Vagina (tissue), 2 donors: ENCODE measurements at regions not wholly inside any gene's neighbourhood (a gene's known extent, or its start where the extent isn't known, plus 50 kb on each side); places are given as distances from the start of the nearest gene placed in this dataset.

Source experiments
- POLR2A ChIP-seq, 2 donors: fragments of 450-650 bp; IDR thresholded peaks; one replicate each; pipeline ENCODE4 v1.6.1; 2017; ENCODE audit warnings: antibody characterized with exemption in 2 of 2, mild to moderate bottlenecking in 2 of 2, moderate library complexity in 2 of 2
- POLR2AphosphoS5 ChIP-seq, 2 donors: sonication (generic); formaldehyde crosslinking; IDR thresholded peaks; one replicate each; pipeline ENCODE4 v1.9.0; 2017; ENCODE audit warnings: antibody characterized with exemption in 2 of 2, mild to moderate bottlenecking in 2 of 2, low read depth in 1 of 2; ENCODE audit not compliant: insufficient read depth in 1 of 2
- TF ChIP-seq, protein P1 (sequence below), 3 experiments: fragments of 450-650 bp in 2 of 3; fragments of 200-600 bp in 1 of 3; sonication (generic) in 1 of 3; IDR thresholded peaks; one replicate each; pipeline ENCODE4 v1.5.1; 2017 to 2019; ENCODE audit warnings: antibody characterized with exemption in 3 of 3, mild to moderate bottlenecking in 2 of 3, moderate library complexity in 2 of 3

GRCh38 chr2:82641598-82642180, 1817.4 kb downstream of the SUCLG1 start:
- TF ChIP-seq, protein P1, sequence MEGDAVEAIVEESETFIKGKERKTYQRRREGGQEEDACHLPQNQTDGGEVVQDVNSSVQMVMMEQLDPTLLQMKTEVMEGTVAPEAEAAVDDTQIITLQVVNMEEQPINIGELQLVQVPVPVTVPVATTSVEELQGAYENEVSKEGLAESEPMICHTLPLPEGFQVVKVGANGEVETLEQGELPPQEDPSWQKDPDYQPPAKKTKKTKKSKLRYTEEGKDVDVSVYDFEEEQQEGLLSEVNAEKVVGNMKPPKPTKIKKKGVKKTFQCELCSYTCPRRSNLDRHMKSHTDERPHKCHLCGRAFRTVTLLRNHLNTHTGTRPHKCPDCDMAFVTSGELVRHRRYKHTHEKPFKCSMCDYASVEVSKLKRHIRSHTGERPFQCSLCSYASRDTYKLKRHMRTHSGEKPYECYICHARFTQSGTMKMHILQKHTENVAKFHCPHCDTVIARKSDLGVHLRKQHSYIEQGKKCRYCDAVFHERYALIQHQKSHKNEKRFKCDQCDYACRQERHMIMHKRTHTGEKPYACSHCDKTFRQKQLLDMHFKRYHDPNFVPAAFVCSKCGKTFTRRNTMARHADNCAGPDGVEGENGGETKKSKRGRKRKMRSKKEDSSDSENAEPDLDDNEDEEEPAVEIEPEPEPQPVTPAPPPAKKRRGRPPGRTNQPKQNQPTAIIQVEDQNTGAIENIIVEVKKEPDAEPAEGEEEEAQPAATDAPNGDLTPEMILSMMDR (IDR thresholded peaks at IDR 0.05) = no peak
- TF ChIP-seq POLR2A (IDR thresholded peaks at IDR 0.05) (no peak), POLR2AphosphoS5 (IDR thresholded peaks at IDR 0.05; ENCODE audit: insufficient read depth in 1 of 2, low read depth in 1 of 2) (no peak)
